B cell (primary cell): ENCODE measurements at regions not wholly inside any gene's neighbourhood (a gene's known extent, or its start where the extent isn't known, plus 50 kb on each side); places are given as distances from the start of the nearest gene placed in this dataset.

Source experiments
- ATAC-seq: fragments of 200-7000 bp; cut with Tn5 transposase; one replicate; pipeline ENCODE4 v1.10.0; 2021; ENCODE audit warnings: low read depth, mild to moderate bottlenecking, moderate number of reproducible peaks, moderate library complexity
- CTCF ChIA-PET: fragments of 350-600 bp; sonication (Branson Sonifier 250); formaldehyde crosslinking; loops from one replicate; lab custom pipeline; 2021; ENCODE audit warnings: antibody characterized with exemption, inconsistent platforms; lab: Charles Lee
- POLR2A ChIA-PET: fragments of 350-600 bp; sonication (Branson Sonifier 250); formaldehyde crosslinking; loops from one replicate; lab custom pipeline; 2021; ENCODE audit warnings: antibody characterized with exemption; lab: Charles Lee
- DNase-seq: peaks from one replicate; pipeline ENCODE4 v3.0.0; 2013
- H2AFZ ChIP-seq: 2 replicates; pipeline ENCODE4 v1.6.1; 2012; ENCODE audit warnings: mild to moderate bottlenecking, low read depth, low read length; ENCODE audit not compliant: insufficient read depth, poor library complexity, severe bottlenecking
- H3K27ac ChIP-seq, 2 donors: 1 replicate in 1 of 2; 2 replicates in 1 of 2; pipeline ENCODE4 v1.5.1; 2012 to 2013; ENCODE audit warnings: low read length in 2 of 2, mild to moderate bottlenecking in 2 of 2, moderate library complexity in 1 of 2
- H3K27me3 ChIP-seq, 4 experiments: fragments of 200-600 bp in 1 of 4; sonication (generic) in 1 of 4; replicated peaks in 1 of 4; 1 replicate in 2 of 4; 2 replicates in 2 of 4; pipeline versions ENCODE4 v1.6.1 to v1.7.0; 2013 to 2016; ENCODE audit warnings: low read length in 3 of 4, mild to moderate bottlenecking in 2 of 4, mixed read lengths in 1 of 4, moderate library complexity in 1 of 4; ENCODE audit not compliant: insufficient read depth in 4 of 4, control insufficient read depth in 3 of 4; ENCODE audit errors: control extremely low read depth in 1 of 4
- H3K36me3 ChIP-seq, 2 experiments: replicated peaks in 1 of 2; 1 replicate in 1 of 2; 2 replicates in 1 of 2; pipeline versions ENCODE4 v1.6.1 to v1.7.1; 2013; ENCODE audit warnings: low read length in 1 of 2; ENCODE audit not compliant: insufficient read depth in 2 of 2, control insufficient read depth in 1 of 2; ENCODE audit errors: control extremely low read depth in 1 of 2, extremely low read depth in 1 of 2
- H3K4me1 ChIP-seq, 2 donors: fragments of 200-600 bp in 1 of 2; sonication (generic) in 1 of 2; 1 replicate in 1 of 2; 2 replicates in 1 of 2; pipeline versions ENCODE4 v1.5.1 to v1.6.1; 2013 to 2017; ENCODE audit warnings: low read length in 2 of 2; ENCODE audit not compliant: control insufficient read depth in 2 of 2, insufficient read depth in 2 of 2
- H3K4me2 ChIP-seq: replicated peaks from 2 replicates; pipeline ENCODE3; 2012; ENCODE audit warnings: mild to moderate bottlenecking, low read depth, low read length; ENCODE audit not compliant: poor library complexity, severe bottlenecking
- H3K4me3 ChIP-seq, 5 experiments: fragments of 200-600 bp in 1 of 5; sonication (generic) in 1 of 5; 1 replicate in 3 of 5; 2 replicates in 2 of 5; pipeline versions ENCODE4 v1.5.1 to v1.7.0; 2011 to 2016; ENCODE audit warnings: low read length in 4 of 5, mild to moderate bottlenecking in 4 of 5, low read depth in 2 of 5, control low read depth in 1 of 5, moderate library complexity in 1 of 5; ENCODE audit not compliant: insufficient read depth in 1 of 5; ENCODE audit errors: control extremely low read depth in 1 of 5, extremely low read depth in 1 of 5
- H3K79me2 ChIP-seq: fragments of 200-600 bp; sonication (generic); one replicate; pipeline ENCODE4 v1.6.0; 2016; ENCODE audit warnings: low read length; ENCODE audit not compliant: control insufficient read depth, insufficient read depth
- H3K9ac ChIP-seq: fragments of 200-600 bp; sonication (generic); 2 replicates; pipeline ENCODE4 v1.6.1; 2017; ENCODE audit warnings: mild to moderate bottlenecking, low read length, moderate library complexity
- H3K9me3 ChIP-seq, 3 donors: one replicate each; pipeline versions ENCODE4 v1.6.1 to v1.7.1; 2013; ENCODE audit warnings: low read length in 2 of 3; ENCODE audit not compliant: control insufficient read depth in 2 of 3, insufficient read depth in 1 of 3; ENCODE audit errors: control extremely low read depth in 1 of 3
- H4K20me1 ChIP-seq: 2 replicates; pipeline ENCODE4 v1.6.0; 2012; ENCODE audit warnings: mild to moderate bottlenecking, low read length; ENCODE audit not compliant: insufficient read depth, control insufficient read depth, poor library complexity, severe bottlenecking
- H3K27ac Mint-ChIP-seq: one replicate; pipeline ENCODE4 v1.8.0; 2021; ENCODE audit warnings: mixed read lengths
- H3K27me3 Mint-ChIP-seq: one replicate; pipeline ENCODE4 v1.8.0; 2021; ENCODE audit warnings: mixed read lengths
- H3K4me1 Mint-ChIP-seq: one replicate; pipeline ENCODE4 v1.8.0; 2021; ENCODE audit warnings: mixed read lengths
- H3K4me3 Mint-ChIP-seq: one replicate; pipeline ENCODE4 v1.8.0; 2021; ENCODE audit warnings: mixed read lengths
- H3K9me3 Mint-ChIP-seq: one replicate; pipeline ENCODE4 v1.8.0; 2022; ENCODE audit warnings: mixed read lengths; ENCODE audit not compliant: insufficient read depth
- EZH2 ChIP-seq: IDR thresholded peaks from 2 replicates; pipeline ENCODE4 v1.6.1; 2012; ENCODE audit warnings: borderline replicate concordance, low read depth, mild to moderate bottlenecking, moderate library complexity, low read length; ENCODE audit not compliant: insufficient read depth, poor library complexity, severe bottlenecking
- WGBS: methylation state at CpG from one replicate; pipeline ENCODE4 v1.1.5; 2013; ENCODE audit warnings: missing lambda C conversion rate; ENCODE audit not compliant: insufficient coverage; 5-methylcytosine and 5-hydroxymethylcytosine counted together
- intact Hi-C: fragments of 100-400 bp; cut with micrococcal nuclease; formaldehyde crosslinking; loops from one replicate; pipeline ENCODE4 v1.10.0; 2022
- TF ChIP-seq, protein P1 (sequence below): fragments of 200-600 bp; IDR thresholded peaks from one replicate; pipeline ENCODE4 v1.8.0; 2022; ENCODE audit warnings: antibody characterized with exemption, mild to moderate bottlenecking

DNA sequence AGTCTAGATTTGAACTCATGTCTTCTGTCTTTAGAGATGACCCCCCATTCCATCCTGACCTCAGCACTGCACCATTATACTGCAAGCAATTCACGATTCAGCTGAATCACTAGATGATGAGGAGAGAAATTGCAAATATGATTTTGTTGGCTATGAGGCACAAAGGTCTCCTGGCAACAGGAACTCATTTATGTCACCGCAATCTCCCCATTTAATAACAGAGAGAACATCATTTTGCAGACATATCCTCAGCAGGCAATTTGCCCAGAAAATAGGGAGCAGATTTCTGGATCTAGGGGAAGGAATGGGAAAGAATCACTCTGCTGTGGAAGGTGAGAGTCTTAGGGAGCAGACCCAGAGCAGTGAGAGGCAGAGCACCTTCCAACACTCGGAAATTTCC lies 303.0 kb downstream of the PAX1 start:
- ChIA-PET CTCF (no interaction called here), POLR2A (no interaction called here)
- no peak for ATAC-seq
- no peaks in the 10 kb centered on the region for H3K79me2 ChIP-seq
- no peaks in the 10 kb centered on the region for H3K4me1 ChIP-seq
- no peaks in the 10 kb centered on the region for H3K27me3 ChIP-seq
- TF ChIP-seq EZH2, result no peak
- TF ChIP-seq, protein P1, sequence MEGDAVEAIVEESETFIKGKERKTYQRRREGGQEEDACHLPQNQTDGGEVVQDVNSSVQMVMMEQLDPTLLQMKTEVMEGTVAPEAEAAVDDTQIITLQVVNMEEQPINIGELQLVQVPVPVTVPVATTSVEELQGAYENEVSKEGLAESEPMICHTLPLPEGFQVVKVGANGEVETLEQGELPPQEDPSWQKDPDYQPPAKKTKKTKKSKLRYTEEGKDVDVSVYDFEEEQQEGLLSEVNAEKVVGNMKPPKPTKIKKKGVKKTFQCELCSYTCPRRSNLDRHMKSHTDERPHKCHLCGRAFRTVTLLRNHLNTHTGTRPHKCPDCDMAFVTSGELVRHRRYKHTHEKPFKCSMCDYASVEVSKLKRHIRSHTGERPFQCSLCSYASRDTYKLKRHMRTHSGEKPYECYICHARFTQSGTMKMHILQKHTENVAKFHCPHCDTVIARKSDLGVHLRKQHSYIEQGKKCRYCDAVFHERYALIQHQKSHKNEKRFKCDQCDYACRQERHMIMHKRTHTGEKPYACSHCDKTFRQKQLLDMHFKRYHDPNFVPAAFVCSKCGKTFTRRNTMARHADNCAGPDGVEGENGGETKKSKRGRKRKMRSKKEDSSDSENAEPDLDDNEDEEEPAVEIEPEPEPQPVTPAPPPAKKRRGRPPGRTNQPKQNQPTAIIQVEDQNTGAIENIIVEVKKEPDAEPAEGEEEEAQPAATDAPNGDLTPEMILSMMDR, result no peak
- intact Hi-C loops, result no loop called here
- no peak overlapping the region for H3K4me3 Mint-ChIP-seq
- no peak overlapping the region for H3K27ac Mint-ChIP-seq
- H3K9ac ChIP-seq, result no peak overlapping the region
- H3K36me3 ChIP-seq, result no peaks in the 10 kb centered on the region
- H2AFZ ChIP-seq, result no peak overlapping the region
- peaks cover 6% of the 10 kb centered on the region for H3K9me3 Mint-ChIP-seq
- peaks cover 0 to 1% (median 0%) of the 10 kb centered on the region in 3 donors for H3K9me3 ChIP-seq
- WGBS, result no CpG with 5 or more reads among the region's 3 CpGs
- no peak overlapping the region for H3K4me3 ChIP-seq
- H3K4me2 ChIP-seq, result no peak overlapping the region
- DNase-seq, result no peak
- H3K27ac ChIP-seq, result no peak overlapping the region
- no peaks in the 10 kb centered on the region for H3K4me1 Mint-ChIP-seq
- no peaks in the 10 kb centered on the region for H3K27me3 Mint-ChIP-seq
- H4K20me1 ChIP-seq, result no peaks in the 10 kb centered on the region

DNA sequence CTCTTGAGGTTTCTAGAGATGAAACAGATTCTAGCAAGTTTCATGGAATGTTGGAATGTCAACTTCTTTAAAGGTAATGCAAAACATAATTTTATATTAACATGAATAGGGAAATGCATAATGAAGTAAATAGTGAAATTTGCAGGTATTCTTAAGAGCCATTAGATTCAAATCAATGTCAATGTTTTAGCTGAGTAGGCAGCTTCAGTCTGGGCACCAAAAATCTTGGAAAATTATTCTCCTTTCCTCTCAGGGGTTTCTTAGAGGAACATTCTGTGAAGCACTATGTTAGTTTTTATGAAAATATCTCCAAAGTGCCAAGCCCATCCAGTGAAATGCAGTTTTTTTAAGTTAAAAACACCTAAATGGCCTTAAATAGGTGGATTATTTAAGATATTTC lies 300.8 kb downstream of the PAX1 start:
- H3K36me3 ChIP-seq, result no peaks in the 10 kb centered on the region
- no peak overlapping the region for H2AFZ ChIP-seq
- no peaks in the 10 kb centered on the region for H3K27me3 ChIP-seq
- H3K79me2 ChIP-seq, result no peaks in the 10 kb centered on the region
- H3K9ac ChIP-seq, result no peak overlapping the region
- no peak overlapping the region for H3K27ac ChIP-seq
- H4K20me1 ChIP-seq, result no peaks in the 10 kb centered on the region
- TF ChIP-seq EZH2, result no peak
- TF ChIP-seq, protein P1, result no peak
- intact Hi-C loops, result no loop called here
- DNase-seq (no peak), ATAC-seq (no peak)
- no peak overlapping the region for H3K27ac Mint-ChIP-seq
- peaks cover 8% of the 10 kb centered on the region for H3K9me3 Mint-ChIP-seq
- H3K4me1 ChIP-seq, result no peaks in the 10 kb centered on the region
- no peaks in the 10 kb centered on the region for H3K27me3 Mint-ChIP-seq
- no peak overlapping the region for H3K4me3 Mint-ChIP-seq
- CTCF ChIA-PET, result no interaction called here
- H3K4me2 ChIP-seq, result no peak overlapping the region
- POLR2A ChIA-PET, result no interaction called here
- no peaks in the 10 kb centered on the region for H3K4me1 Mint-ChIP-seq
- peaks cover 0 to 1% (median 0%) of the 10 kb centered on the region in 3 donors for H3K9me3 ChIP-seq
- no peak overlapping the region for H3K4me3 ChIP-seq
